Left hindlimb (tissue), 1 donor: ENCODE measurements at regions not wholly inside any gene's neighbourhood (a gene's known extent, or its start where the extent isn't known, plus 50 kb on each side); places are given as distances from the start of the nearest gene placed in this dataset.

Experiments
- DNase-seq: peaks from one replicate; pipeline ENCODE4 v3.0.0-alpha.2; 2018

- no peak for DNase-seq
These were observed 334.8 kb downstream of the NSG2 start for GRCh38 chr5:174380311-174380710.

- no peak for DNase-seq
These were observed 335.7 kb downstream of the NSG2 start for GRCh38 chr5:174381241-174381640.

- no peak for DNase-seq
These were observed 338.0 kb downstream of the NSG2 start for GRCh38 chr5:174383210-174384167.

DNA sequence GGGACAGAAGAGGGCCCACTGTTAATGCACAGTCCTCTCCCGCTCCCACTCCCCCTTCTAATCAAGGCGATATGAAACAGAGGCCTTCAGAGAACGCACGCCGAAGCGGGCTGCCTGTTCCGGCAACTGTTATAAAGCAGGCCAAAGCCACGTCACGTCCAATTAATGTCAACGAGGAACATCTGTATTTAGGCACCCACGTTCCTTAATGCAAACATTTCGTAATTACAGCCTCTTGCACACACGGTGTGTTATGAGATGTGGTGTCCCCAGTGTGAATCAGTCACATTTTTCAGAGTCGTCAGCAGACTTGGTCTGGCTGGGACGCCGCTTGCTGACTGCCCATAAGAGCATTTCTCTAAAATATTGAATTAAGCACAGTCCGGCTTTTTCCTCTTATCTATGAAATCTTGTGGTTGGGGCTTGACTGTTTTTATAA lies 339.0 kb downstream of the NSG2 start:
- DNase-seq: no peak

DNA sequence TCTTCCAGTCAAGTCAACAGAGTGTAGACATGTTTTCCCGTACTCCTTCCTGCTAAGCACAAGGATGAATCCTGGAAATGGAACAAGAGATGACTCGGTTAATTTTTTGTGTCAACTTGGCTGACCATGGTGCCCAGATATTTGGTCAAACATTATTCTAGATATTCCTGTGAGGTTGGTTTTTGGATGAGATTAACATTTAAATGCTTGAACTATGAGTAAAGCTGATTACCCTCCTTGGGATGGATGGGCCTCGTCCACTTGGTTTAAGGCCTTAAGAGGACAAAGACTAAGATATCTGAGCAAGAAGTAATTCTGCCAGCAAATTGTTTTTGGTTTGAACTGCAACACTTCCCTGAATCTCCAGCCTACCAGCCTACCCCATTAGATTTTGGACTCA lies 338.1 kb upstream of the MSX2 start:
- no peak for DNase-seq

GRCh38 chr5:174386846-174387245 lies 337.5 kb upstream of the MSX2 start:
- no peak for DNase-seq

GRCh38 chr5:174387448-174387847 lies 336.9 kb upstream of the MSX2 start:
- no peak for DNase-seq

GRCh38 chr5:174392892-174393291 lies 331.5 kb upstream of the MSX2 start:
- no peak for DNase-seq

- DNase-seq: no peak
These were observed 327.8 kb upstream of the MSX2 start for GRCh38 chr5:174396541-174396940.

GRCh38 chr5:174397206-174397605 lies 327.2 kb upstream of the MSX2 start:
- no peak for DNase-seq

DNA sequence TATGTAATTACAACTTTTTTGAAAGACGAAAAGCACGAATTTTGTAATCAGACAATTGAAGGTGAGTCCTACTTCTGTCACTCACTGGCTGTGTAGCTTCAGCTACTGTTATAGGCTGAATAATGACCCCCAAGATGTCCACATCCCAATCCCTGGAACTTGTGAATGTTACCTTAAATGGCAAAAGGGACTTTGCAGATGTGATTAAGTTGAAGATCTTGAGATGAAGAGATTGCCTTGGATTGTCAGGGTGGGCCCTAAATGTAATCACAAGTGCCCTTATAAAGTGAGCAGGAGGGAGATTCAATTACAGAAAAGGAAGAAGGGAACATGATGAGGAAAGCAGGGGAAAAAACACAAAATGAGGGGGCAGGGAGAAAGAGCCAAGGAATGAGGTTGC lies 326.2 kb upstream of the MSX2 start:
- no peak for DNase-seq

GRCh38 chr5:174399411-174399810 lies 325.0 kb upstream of the MSX2 start:
- DNase-seq: no peak

DNA sequence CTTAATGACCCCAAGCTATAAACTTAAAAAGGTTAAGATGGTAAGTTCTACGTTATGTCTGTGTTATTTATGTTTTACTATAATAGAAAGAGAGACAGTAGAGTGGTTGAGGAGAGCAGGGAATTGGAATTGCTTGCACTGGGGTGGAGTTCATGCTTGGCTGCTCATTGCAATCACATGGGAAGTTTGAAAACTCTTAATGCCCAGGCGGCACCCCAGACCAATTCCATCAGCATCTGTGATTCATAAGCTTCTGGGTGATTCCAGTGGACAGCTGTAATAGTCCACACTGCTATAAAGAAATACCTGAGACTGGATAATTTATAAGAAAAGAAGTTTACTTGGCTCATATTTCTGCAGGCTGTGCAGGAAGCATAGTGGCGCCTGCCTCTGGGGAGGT lies 323.9 kb upstream of the MSX2 start:
- DNase-seq: no peak

GRCh38 chr5:174401793-174402192 lies 322.6 kb upstream of the MSX2 start:
- no peak for DNase-seq

DNA sequence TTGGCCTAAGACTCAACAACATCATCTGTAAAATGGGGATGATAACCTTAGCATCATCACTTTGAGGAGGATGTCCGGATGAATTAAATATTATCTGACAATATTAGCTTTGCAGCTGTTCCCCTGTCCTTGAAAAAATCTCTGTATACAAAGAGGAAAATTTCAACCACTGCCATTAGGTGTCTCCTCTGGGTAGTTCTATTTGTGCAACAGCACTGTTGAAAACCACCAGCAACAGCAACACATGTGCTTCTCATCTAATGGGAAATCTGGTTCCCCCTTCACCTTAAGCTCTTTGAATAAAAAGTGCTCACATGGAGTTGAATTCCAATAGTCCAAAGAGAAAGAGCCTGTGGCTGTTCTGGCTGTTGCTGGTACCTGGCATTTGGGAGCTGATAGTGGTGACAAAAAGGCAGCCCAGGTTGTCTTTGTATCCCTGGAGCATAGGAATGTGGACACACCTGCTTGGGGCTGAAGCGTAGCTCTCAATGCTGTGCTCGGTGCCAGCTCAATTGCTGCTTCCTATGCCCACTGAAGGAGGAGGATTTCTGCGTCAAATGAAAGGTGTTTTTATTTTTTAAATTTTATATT lies 322.1 kb upstream of the MSX2 start:
- DNase-seq: no peak

DNA sequence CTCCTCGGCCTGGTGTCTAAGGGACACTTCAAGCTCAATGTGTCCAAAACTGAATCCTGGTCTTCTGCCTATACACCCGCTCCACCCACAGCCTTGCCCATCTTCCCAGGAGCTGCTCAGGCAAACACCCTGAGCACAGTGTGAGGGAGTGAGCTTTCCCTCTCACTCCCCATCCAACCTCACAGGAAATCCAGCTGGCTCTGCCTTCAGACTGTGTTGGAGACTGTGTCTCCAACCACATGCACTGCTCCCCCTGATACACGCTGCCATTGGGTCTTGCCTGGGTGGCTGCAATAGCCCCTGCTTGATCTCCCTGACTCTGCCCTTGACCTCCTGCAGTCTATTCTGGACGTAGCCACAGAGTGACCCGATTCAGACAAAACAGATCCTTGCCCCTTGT lies 319.5 kb upstream of the MSX2 start:
- no peak for DNase-seq

GRCh38 chr5:174409070-174409469 lies 315.3 kb upstream of the MSX2 start:
- DNase-seq: no peak

- no peak for DNase-seq
These were observed 314.4 kb upstream of the MSX2 start for GRCh38 chr5:174409971-174410370.

- no peak for DNase-seq
These were observed 313.5 kb upstream of the MSX2 start for GRCh38 chr5:174410716-174411478.

DNA sequence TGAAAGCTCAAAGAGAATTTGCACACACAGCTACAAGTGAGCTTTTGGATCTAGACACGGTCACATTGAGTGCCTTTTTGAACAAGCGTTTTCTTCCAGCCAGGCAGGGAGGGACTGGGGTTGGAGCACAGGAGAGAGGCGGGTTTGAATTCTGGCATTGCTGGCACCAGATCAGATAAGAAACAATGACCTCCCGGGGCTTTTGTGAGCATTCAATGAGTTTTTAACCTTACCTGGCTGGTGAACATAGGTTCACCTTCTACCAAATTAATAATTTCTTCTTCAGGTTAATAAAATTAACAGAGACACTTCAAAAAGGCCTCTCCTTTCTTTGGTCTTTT lies 312.9 kb upstream of the MSX2 start:
- DNase-seq: no peak

DNA sequence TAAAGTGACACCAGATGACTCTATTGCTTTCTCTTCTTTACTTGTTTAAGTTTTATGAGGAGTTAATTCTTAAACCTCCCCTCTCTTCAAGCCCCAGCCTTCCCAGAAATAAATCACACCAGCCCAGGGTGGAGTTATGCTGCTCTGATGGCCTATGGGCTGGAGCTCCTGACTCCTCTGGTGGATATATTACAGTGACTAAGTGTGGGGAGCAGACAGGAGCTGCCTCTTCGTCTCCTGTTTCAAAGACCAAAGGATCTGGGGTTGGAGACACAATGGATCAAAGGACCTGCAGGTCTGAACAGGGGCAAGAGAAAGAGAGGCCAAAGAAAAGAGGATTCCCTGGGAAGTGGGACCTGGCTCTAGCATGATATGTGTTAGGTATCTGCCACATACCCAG lies 312.0 kb upstream of the MSX2 start:
- no peak for DNase-seq

DNA sequence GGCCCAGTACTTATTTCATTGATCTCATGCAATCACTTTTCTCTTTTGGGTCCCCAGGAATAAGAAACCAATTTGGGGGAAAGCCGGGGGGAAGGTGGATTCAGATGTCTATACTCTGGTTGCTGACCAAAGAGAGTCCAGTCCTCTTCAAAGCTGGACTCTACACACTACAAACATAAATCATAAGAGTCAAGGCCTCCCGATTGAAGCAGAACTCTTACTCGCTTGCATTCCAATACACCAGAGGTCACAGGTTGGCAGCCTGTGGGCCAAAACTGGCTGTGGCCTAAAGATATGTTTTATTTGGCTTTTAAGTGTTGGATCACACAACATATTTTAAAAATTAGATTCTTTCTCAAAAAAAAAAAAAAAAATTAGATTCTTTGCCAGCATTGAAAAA lies 311.4 kb upstream of the MSX2 start:
- DNase-seq: no peak

- no peak for DNase-seq
These were observed 310.6 kb upstream of the MSX2 start for GRCh38 chr5:174413567-174414314.
